ENCODE measurements at regions not wholly inside any gene's neighbourhood (a gene's known extent, or its start where the extent isn't known, plus 50 kb on each side); places are given as distances from the start of the nearest gene placed in this dataset.

DNA sequence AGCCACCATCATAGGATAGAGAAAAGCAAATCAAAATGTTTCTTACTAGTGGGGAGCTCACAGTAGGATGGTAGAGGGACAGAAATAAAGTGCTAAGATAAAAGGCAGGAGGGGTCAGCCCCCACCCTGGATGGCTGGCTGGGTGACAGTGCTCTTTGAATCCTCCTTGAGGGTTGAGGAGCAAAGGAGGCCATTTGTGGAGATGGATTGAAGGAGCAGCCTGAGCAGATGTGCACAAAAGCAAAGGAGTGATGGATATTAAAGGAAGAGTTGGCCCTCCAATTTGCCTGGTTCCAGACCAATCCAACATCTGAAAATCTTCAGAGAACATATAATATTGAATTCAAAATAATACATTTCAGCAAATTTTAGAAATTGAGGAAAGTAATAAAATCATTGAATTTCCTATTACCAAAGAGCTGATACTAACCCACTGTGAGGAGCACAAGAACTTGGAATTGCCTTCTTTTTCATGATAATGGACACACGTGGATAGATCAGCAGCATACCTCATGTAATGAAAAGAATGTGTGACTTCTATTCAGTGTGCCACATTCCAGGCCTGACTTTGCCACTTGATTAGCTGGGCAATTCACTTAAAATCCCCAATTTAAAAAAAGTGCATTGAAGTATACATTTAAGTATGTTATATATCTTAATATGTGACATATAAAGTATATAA is 287.0 kb downstream of the FAT3 start:
- intact Hi-C loops (cut with DNase I), result no loop called here
- H3K4me1 ChIP-seq (ENCODE audit: control insufficient read depth in 1 of 2, insufficient read depth in 2 of 2, low read length in 2 of 2), result no peaks in the 10 kb centered on the region
- no peaks in the 10 kb centered on the region for H3K9me3 ChIP-seq (ENCODE audit: control insufficient read depth, low read length)
- no peak overlapping the region for H3K4me3 ChIP-seq (ENCODE audit: low read length in 2 of 2)
- no peaks in the 10 kb centered on the region for H3K27me3 ChIP-seq (ENCODE audit: control insufficient read depth in 1 of 2, insufficient read depth in 2 of 2, low read length in 1 of 2)
- 81 to 83% methylated on average over 1 of the region's 1 CpG for WGBS, 2 donors
- ATAC-seq (ENCODE audit: low FRiP score) (no peak), DNase-seq (no peak)
- no peaks in the 10 kb centered on the region for H3K36me3 ChIP-seq (ENCODE audit: control insufficient read depth in 1 of 2, insufficient read depth in 2 of 2, low read length in 1 of 2)
- no peak overlapping the region for H3K27ac ChIP-seq (ENCODE audit: low read depth in 1 of 2, low read length in 2 of 2)

GRCh38 chr11:92512204-92512569 is 287.6 kb downstream of the FAT3 start:
- no peak overlapping the region for H3K4me3 ChIP-seq (ENCODE audit: low read length in 2 of 2)
- no peak overlapping the region for H3K27ac ChIP-seq (ENCODE audit: low read depth in 1 of 2, low read length in 2 of 2)
- no peaks in the 10 kb centered on the region for H3K36me3 ChIP-seq (ENCODE audit: control insufficient read depth in 1 of 2, insufficient read depth in 2 of 2, low read length in 1 of 2)
- DNase-seq, result no peak
- no peak for ATAC-seq (ENCODE audit: low FRiP score)
- intact Hi-C loops (cut with DNase I), result no loop called here
- H3K4me1 ChIP-seq (ENCODE audit: control insufficient read depth in 1 of 2, insufficient read depth in 2 of 2, low read length in 2 of 2), result no peaks in the 10 kb centered on the region
- H3K9me3 ChIP-seq (ENCODE audit: control insufficient read depth, low read length), result no peaks in the 10 kb centered on the region
- no peaks in the 10 kb centered on the region for H3K27me3 ChIP-seq (ENCODE audit: control insufficient read depth in 1 of 2, insufficient read depth in 2 of 2, low read length in 1 of 2)

- no peak overlapping the region for H3K27ac ChIP-seq (ENCODE audit: low read depth in 1 of 2, low read length in 2 of 2)
- DNase-seq (no peak), ATAC-seq (ENCODE audit: low FRiP score) (no peak)
- H3K27me3 ChIP-seq (ENCODE audit: control insufficient read depth in 1 of 2, insufficient read depth in 2 of 2, low read length in 1 of 2), result no peaks in the 10 kb centered on the region
- H3K4me3 ChIP-seq (ENCODE audit: low read length in 2 of 2), result no peak overlapping the region
- H3K4me1 ChIP-seq (ENCODE audit: control insufficient read depth in 1 of 2, insufficient read depth in 2 of 2, low read length in 2 of 2), result peaks cover 2% of the 10 kb centered on the region in 2 donors
- WGBS, 2 donors, result 27 to 37% methylated on average over 3 of the region's 3 CpGs
- H3K9me3 ChIP-seq (ENCODE audit: control insufficient read depth, low read length), result no peaks in the 10 kb centered on the region
- H3K36me3 ChIP-seq (ENCODE audit: control insufficient read depth in 1 of 2, insufficient read depth in 2 of 2, low read length in 1 of 2), result no peaks in the 10 kb centered on the region
- intact Hi-C loops (cut with DNase I), result no loop called here
These were observed 299.0 kb downstream of the FAT3 start for GRCh38 chr11:92523611-92524010.

DNA sequence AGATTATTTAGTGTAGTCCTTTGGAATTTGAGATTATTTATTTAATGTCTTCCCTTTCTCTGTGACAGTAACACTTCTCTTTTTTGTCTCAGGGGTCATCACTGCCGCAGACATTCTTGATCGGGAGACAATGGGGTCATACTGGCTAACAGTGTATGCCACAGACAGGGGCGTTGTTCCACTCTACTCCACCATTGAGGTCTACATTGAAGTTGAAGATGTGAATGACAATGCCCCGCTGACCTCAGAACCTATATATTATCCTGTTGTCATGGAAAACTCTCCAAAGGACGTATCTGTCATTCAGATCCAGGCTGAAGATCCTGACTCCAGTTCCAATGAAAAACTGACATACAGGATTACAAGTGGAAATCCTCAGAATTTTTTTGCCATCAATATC is 299.9 kb downstream of the FAT3 start:
- intact Hi-C loops (cut with DNase I), result no loop called here
- H3K36me3 ChIP-seq (ENCODE audit: control insufficient read depth in 1 of 2, insufficient read depth in 2 of 2, low read length in 1 of 2), result no peaks in the 10 kb centered on the region
- H3K9me3 ChIP-seq (ENCODE audit: control insufficient read depth, low read length), result no peaks in the 10 kb centered on the region
- H3K4me1 ChIP-seq (ENCODE audit: control insufficient read depth in 1 of 2, insufficient read depth in 2 of 2, low read length in 2 of 2), result peaks cover 2% of the 10 kb centered on the region in 2 donors
- no peak overlapping the region for H3K27ac ChIP-seq (ENCODE audit: low read depth in 1 of 2, low read length in 2 of 2)
- no peaks in the 10 kb centered on the region for H3K27me3 ChIP-seq (ENCODE audit: control insufficient read depth in 1 of 2, insufficient read depth in 2 of 2, low read length in 1 of 2)
- whole genome bisulfite sequencing, 2 donors, result 95 to 96% methylated on average over 5 of the region's 5 CpGs
- no peak overlapping the region for H3K4me3 ChIP-seq (ENCODE audit: low read length in 2 of 2)
- no peak for ATAC-seq (ENCODE audit: low FRiP score)
- DNase-seq, result no peak

- no peaks in the 10 kb centered on the region for H3K27me3 ChIP-seq (ENCODE audit: control insufficient read depth in 1 of 2, insufficient read depth in 2 of 2, low read length in 1 of 2)
- H3K9me3 ChIP-seq (ENCODE audit: control insufficient read depth, low read length), result no peaks in the 10 kb centered on the region
- DNase-seq (no peak), ATAC-seq (ENCODE audit: low FRiP score) (no peak)
- no peaks in the 10 kb centered on the region for H3K36me3 ChIP-seq (ENCODE audit: control insufficient read depth in 1 of 2, insufficient read depth in 2 of 2, low read length in 1 of 2)
- intact Hi-C loops (cut with DNase I), result no loop called here
- no peak overlapping the region for H3K27ac ChIP-seq (ENCODE audit: low read depth in 1 of 2, low read length in 2 of 2)
- no peak overlapping the region for H3K4me3 ChIP-seq (ENCODE audit: low read length in 2 of 2)
- H3K4me1 ChIP-seq (ENCODE audit: control insufficient read depth in 1 of 2, insufficient read depth in 2 of 2, low read length in 2 of 2), result peaks cover 2% of the 10 kb centered on the region in 2 donors
These were observed 302.8 kb downstream of the FAT3 start for GRCh38 chr11:92527467-92527866.

DNA sequence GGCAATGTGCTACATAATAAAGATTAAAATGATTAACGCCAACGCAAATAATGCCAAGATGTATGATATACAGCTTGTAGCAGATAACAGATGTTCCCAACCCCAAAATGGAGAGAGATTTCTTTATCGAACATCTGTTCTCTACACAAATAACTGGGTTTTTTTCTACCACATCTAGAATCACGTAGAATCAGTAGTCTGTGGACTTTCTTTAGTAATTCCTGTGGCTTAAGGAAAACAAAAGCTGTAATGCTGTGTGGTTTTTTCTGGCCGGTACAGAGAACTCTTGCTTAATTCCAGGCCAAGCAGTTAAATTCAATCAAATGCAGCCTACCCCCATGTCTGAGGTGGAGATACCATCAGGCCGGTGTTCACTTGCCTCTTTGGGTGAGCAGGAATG is 303.4 kb downstream of the FAT3 start:
- peak overlapping the region in 1 of 2 donors; percentile 27 for H3K27ac ChIP-seq (ENCODE audit: low read depth in 1 of 2, low read length in 2 of 2)
- no peaks in the 10 kb centered on the region for H3K9me3 ChIP-seq (ENCODE audit: control insufficient read depth, low read length)
- intact Hi-C loops (cut with DNase I), result no loop called here
- no peaks in the 10 kb centered on the region for H3K36me3 ChIP-seq (ENCODE audit: control insufficient read depth in 1 of 2, insufficient read depth in 2 of 2, low read length in 1 of 2)
- WGBS, 2 donors, result 4 to 7% methylated on average over 6 of the region's 6 CpGs
- peak overlapping the region in 1 of 2 donors; percentile 87 for H3K4me3 ChIP-seq (ENCODE audit: low read length in 2 of 2)
- peaks cover 2% of the 10 kb centered on the region in 2 donors for H3K4me1 ChIP-seq (ENCODE audit: control insufficient read depth in 1 of 2, insufficient read depth in 2 of 2, low read length in 2 of 2)
- no peaks in the 10 kb centered on the region for H3K27me3 ChIP-seq (ENCODE audit: control insufficient read depth in 1 of 2, insufficient read depth in 2 of 2, low read length in 1 of 2)
- ATAC-seq (ENCODE audit: low FRiP score), result no peak
- DNase-seq, result no peak

- Histone ChIP-seq H3K27me3 (ENCODE audit: control insufficient read depth in 1 of 2, insufficient read depth in 2 of 2, low read length in 1 of 2) (no peaks in the 10 kb centered on the region), H3K4me3 (ENCODE audit: low read length in 2 of 2) (no peak overlapping the region), H3K27ac (ENCODE audit: low read depth in 1 of 2, low read length in 2 of 2) (no peak overlapping the region), H3K36me3 (ENCODE audit: control insufficient read depth in 1 of 2, insufficient read depth in 2 of 2, low read length in 1 of 2) (peaks cover 0 to 1% of the 10 kb centered on the region in 2 donors), H3K4me1 (ENCODE audit: control insufficient read depth in 1 of 2, insufficient read depth in 2 of 2, low read length in 2 of 2) (peaks cover 0 to 2% of the 10 kb centered on the region in 2 donors), H3K9me3 (ENCODE audit: control insufficient read depth, low read length) (no peaks in the 10 kb centered on the region)
- DNase-seq (no peak), ATAC-seq (ENCODE audit: low FRiP score) (no peak)
- intact Hi-C loops (cut with DNase I), result no loop called here
- 89 to 90% methylated on average over 7 of the region's 7 CpGs for WGBS, 2 donors
These were observed 306.6 kb downstream of the FAT3 start for GRCh38 chr11:92531065-92531739.

- no peak for ATAC-seq (ENCODE audit: low FRiP score)
- Histone ChIP-seq H3K9me3 (ENCODE audit: control insufficient read depth, low read length) (no peaks in the 10 kb centered on the region), H3K27ac (ENCODE audit: low read depth in 1 of 2, low read length in 2 of 2) (no peak overlapping the region), H3K27me3 (ENCODE audit: control insufficient read depth in 1 of 2, insufficient read depth in 2 of 2, low read length in 1 of 2) (no peaks in the 10 kb centered on the region), H3K36me3 (ENCODE audit: control insufficient read depth in 1 of 2, insufficient read depth in 2 of 2, low read length in 1 of 2) (peaks cover 0 to 1% of the 10 kb centered on the region in 2 donors), H3K4me3 (ENCODE audit: low read length in 2 of 2) (no peak overlapping the region), H3K4me1 (ENCODE audit: control insufficient read depth in 1 of 2, insufficient read depth in 2 of 2, low read length in 2 of 2) (no peaks in the 10 kb centered on the region)
- WGBS, 2 donors, result 94% methylated on average over 3 of the region's 3 CpGs
- DNase-seq, result no peak
- intact Hi-C loops (cut with DNase I), result no loop called here
These were observed 309.2 kb downstream of the FAT3 start for GRCh38 chr11:92533657-92534335.

- intact Hi-C loops (cut with DNase I), result no loop called here
- H3K36me3 ChIP-seq (ENCODE audit: control insufficient read depth in 1 of 2, insufficient read depth in 2 of 2, low read length in 1 of 2), result peaks cover 0 to 1% of the 10 kb centered on the region in 2 donors
- H3K27me3 ChIP-seq (ENCODE audit: control insufficient read depth in 1 of 2, insufficient read depth in 2 of 2, low read length in 1 of 2), result no peaks in the 10 kb centered on the region
- no peaks in the 10 kb centered on the region for H3K4me1 ChIP-seq (ENCODE audit: control insufficient read depth in 1 of 2, insufficient read depth in 2 of 2, low read length in 2 of 2)
- H3K27ac ChIP-seq (ENCODE audit: low read depth in 1 of 2, low read length in 2 of 2), result no peak overlapping the region
- DNase-seq (no peak), ATAC-seq (ENCODE audit: low FRiP score) (no peak)
- WGBS, 2 donors, result 76% methylated on average over 4 of the region's 4 CpGs
- no peak overlapping the region for H3K4me3 ChIP-seq (ENCODE audit: low read length in 2 of 2)
- H3K9me3 ChIP-seq (ENCODE audit: control insufficient read depth, low read length), result no peaks in the 10 kb centered on the region
These were observed 312.3 kb downstream of the FAT3 start for GRCh38 chr11:92536883-92537282.
